GM18507 (cell line): ENCODE measurements at regions not wholly inside any gene's neighbourhood (a gene's known extent, or its start where the extent isn't known, plus 50 kb on each side); places are given as distances from the start of the nearest gene placed in this dataset.

Experiments
- DNase-seq: peaks from one replicate; pipeline ENCODE4 v3.0.0; 2011; ENCODE audit warnings: low read depth; ENCODE audit not compliant: insufficient read length; ENCODE audit errors: extremely low spot score
- FAIRE-seq: peaks from 2 replicates; lab custom pipeline; 2011; peaks lifted over from hg19 to GRCh38; lab: Jason Lieb, UNC

DNA sequence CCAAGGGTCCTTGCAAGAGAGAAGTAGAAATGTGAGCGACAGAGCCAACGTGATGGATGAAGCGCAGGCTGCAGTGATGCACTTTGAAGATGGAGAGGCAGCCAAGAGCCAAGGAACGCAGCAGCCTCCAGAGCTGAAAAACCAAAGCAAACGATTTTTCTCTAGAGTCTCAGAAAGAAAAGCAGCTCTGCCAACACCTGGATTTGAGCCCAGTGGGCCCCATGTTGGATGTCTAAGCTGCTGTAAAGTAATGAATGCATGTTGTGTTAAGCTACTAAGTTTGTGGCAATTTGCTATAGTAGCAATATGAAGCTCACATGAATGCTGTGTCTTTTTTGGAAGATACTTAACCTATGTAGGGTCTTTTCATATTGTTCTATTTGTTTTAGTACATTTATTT is 894.3 kb downstream of the EFNB2 start:
- FAIRE-seq: no peak
- DNase-seq: no peak

DNA sequence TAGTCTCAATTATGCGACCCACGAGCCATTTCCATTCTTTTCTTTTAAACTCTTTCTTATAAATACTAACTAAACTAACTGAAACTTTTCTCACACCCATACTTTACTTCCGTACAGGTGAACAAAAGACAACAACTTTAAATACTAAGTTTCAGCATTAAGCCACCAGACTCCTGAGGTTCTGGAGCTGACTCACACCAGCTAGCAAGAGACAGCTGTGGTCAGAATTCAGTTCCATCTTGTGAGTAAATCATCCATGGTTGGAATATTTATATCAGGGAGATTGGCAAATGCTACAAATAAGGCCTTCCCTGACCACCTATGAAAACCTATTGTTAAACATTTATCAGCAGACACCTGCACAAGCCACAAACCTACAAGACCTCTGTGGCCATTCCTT is 897.0 kb downstream of the EFNB2 start:
- DNase-seq (no peak), FAIRE-seq (no peak)

DNA sequence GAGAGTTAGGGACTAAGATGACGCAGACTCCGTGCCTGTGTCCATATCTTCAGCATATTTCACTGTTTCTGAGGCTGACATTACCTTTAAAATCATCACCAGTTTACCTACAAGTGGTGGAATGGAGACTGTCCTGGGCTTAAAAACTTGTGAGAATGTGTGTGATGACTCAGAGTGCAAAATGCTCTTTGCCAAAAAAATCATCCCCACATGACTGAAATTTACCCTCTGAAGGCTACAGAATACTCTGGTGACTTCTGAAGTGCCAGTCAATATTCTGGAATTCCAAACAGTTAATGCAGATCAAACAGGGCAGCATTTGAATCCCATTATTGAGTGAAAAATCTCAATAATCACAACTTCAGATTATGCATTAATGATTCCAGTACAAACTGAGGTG is 901.4 kb downstream of the EFNB2 start:
- DNase-seq (no peak), FAIRE-seq (no peak)

DNA sequence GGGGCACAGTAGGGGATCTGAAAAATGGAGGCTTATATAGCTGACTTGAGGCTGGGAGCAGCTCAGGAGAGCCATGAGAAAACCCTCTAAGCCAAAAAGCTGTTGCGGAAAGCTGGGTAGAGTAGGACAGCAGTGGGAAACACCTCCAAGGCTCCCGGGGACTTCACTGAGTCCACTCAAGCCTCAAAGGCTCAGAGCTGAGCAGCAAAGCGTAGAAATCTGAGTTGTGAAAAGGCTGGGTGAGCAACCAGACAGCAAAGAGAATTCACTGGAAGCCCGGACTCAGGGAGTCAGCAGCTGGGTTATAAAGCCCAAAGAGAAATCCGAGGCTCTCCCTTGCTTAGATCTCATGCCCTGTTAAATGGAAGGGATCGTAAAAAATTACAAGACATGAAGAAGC is 905.0 kb downstream of the EFNB2 start:
- FAIRE-seq: no peak
- no peak for DNase-seq

DNA sequence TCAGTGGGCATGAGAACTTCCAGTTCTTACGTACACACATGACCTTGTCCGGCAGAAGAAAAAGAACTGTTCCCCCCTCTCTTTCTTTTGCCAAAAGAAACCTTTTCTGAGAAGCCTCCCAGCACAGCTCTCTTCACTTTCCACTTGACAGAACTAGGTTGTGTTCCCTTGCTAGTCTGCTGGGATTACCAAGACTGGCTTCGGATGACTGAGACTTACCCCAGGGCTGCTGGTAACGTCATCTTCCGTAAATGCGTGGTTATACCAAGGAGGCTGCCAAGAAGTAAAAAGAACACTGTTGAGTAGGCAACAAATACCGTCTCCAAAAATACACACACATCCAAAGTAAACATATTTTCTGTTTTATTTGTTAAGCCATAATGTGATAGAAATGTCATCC is 908.2 kb downstream of the EFNB2 start:
- FAIRE-seq (no peak), DNase-seq (no peak)

DNA sequence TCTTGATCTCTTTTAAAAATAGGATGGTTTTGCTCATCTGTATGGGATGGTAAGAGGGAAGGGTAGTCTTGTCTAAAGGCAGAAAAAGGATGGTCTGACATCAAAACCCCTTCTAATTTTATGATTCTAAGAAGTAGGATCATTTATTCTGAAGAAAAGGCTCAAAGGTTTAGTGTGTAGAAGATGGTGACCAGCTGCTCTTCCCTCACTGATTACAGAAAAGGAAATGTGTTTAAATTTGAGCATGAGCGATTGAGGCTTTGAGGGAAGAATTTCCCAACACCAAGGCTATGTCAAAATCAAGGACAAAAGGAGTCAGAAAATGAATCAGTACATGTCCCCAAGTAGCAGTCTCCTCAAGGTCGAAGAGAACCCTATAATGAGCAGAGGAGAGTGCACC is 909.8 kb downstream of the EFNB2 start:
- FAIRE-seq: no peak

DNA sequence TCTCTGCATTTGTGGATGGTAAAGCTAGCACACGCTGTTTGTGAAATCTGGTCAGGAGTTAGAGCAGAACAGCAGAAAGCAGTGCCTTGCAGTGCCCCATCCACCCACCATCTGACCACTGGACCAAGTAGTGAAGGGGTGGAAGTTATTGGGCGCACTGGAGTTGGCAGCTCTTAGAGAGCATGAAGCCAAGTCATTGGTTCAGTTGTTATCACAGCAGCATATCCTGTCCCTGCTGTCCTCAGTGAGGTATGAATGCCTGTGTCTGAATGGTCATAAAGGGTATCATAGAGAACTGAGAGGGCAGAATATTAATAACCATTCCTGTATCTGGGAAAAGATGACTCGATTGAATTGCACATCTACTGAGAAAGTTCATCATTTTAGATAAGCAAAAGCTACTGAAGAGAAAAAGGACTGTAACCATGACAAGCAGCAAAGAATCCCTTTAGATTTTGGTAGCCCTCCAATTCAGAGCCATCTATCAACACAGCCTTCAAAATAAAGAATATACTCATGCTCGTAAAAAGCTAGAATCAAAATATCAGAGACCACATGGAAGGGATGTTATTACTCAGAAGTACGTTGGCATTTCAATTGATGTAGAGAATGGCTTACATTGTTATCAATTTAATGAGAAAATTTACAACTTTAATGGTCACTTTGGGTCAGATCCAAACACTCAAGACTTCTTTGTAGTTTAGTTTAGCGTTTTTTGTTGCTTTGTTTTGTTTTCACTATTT is 919.0 kb downstream of the EFNB2 start:
- no peak for FAIRE-seq
- no peak for DNase-seq

More for the DNA sequence above, 909.8 kb downstream of the EFNB2 start:
- no peak for DNase-seq

DNA sequence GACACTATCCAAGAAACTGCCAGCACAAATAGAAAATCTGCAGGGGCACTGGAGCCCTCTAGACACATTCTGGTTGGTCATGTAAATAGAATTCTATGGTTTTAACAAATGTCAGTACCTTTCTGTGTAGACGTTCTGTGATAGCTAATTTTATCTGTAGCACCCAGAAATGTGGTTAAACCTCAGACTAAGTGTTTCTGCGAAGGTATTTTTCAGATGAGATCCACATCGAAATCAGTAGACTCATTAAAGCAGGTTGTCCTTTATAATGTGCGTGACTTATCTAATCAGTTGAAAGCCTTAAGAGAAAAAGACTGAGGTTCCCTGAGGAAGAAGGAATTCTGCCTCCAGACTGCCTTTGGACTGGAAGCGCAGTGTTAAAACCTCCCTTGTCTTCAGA is 922.9 kb downstream of the EFNB2 start:
- DNase-seq (no peak), FAIRE-seq (no peak)

DNA sequence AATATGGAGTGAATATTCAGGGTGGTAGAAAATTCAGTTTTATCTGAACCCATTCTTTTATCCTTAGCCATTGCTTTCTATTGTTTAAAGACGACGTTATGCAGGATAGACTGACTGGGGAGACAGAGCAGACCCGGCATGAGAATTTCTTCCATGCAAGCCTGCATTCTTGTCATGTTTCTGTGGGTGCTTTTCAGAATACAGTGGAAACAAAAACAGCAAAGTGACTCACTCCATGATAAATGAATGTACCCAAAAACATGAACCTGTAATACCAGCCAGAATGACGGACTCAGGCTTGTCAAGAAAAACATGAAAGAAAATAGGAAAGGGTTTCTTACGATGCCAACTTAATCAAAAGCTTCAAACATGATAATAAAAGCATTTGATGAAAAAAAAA is 924.0 kb downstream of the EFNB2 start:
- DNase-seq (no peak), FAIRE-seq (no peak)

DNA sequence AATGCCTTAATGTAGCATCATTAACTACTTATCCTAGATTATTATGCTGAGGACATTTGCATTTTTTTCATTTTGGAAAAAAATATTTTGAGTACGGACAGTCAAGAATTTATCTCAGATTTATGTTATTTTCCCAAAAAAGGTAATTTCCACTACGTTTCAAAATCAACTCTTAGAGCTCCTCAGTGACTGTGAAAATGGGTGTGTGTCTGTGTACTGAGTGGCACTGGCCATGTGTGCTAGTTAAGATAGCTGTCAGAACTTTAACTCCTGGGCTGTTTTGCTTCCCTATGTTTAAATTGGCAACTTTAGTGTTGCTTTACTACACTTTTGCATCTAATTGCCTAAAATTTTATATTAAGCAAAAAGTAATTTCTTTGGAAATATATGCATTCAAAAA is 927.4 kb downstream of the EFNB2 start:
- FAIRE-seq: no peak
- no peak for DNase-seq

DNA sequence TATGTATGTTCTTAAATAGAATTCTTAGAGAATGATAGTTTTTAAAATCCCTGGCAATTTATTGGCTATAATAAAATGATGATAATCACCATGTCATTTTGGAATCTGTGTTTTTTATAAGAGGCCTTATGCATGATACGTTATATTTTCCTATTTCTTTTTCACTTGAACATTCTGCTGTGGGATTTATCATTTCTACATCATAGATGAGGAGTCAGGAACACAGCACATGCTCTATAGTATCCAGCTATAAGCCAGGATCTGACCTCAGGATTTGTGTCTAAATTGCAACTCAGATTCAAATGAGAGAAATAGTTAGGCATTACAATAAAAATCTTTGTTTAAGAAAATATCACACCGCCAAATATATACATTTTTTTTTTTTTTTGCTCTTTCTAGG is 928.0 kb downstream of the EFNB2 start:
- FAIRE-seq (no peak), DNase-seq (no peak)

DNA sequence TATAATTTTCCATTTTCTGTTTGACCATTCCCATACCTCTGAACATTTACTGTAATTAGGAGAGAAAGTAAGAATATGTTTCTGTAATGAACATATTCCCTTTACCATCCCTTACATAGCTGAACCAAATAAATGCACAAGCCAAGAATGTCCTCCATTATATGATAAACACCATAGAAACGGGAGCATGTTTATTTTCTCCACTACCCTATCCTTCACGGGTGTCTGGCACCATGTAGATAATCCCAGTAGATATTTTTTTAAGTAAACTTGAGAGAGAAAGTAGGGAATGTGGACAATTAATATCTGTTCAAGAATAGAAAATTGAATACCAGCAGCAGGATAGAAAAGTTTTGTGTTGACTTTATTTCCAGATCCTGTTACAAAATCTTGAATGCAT is 928.4 kb downstream of the EFNB2 start:
- DNase-seq (no peak), FAIRE-seq (no peak)

DNA sequence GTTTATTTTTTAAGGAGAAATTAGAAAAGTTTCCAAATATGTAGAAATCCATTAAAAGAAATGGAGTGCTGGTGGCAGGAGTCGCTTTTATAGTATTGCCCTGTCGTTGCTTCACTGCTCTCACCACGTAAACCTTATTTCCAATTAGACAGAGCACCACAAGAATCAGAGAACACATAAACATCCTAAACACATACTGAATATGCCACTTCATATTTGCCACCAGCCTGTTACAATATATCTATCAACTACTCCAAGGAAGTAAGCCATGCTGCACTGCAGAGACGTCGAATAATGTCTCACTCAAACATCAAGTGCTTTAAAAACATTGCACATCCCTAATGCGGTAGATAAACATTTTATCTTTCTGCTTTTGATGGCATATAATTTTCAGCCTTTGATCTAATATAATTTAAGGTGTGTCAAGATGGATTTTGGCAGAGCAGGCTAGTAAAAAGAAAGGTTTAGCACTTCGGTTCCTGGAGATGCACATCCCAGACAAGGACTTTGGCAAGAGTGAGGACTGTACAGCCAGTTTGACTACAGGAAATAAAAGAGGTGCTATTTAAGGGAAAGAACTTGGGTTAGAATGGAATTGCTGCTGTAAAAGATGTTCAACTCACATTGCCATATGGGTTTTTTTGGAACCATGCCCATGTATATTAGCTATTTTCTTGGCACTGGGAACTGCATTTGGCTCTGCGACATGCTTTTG is 932.3 kb downstream of the EFNB2 start:
- no peak for FAIRE-seq
- no peak for DNase-seq

DNA sequence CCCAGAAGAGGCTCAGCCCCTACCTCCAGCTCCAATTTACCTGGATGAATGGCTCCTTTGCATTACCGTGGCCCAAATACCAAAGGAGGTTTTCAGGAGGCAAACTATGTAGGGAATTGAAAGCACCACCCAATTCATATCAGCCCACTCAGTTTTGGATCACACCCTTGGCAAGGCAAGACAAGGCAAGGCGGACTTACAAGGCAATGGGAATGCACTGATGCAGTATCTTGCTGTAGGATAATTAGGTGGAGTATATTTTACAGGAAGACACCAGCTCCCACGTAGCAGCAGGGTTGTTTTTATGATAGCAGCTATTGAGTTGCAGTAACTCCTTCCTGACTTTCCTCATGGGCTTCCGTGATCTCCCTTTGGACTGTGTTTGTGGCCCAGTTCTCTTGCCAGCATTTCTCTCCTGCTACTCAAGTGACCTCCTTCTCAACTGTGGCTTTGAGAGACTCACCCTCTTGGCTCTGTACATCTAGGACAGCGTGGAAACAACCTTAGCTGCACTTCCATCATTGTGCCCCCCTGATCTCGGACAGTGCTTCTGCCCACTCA is 935.9 kb downstream of the EFNB2 start:
- no peak for FAIRE-seq
- no peak for DNase-seq

DNA sequence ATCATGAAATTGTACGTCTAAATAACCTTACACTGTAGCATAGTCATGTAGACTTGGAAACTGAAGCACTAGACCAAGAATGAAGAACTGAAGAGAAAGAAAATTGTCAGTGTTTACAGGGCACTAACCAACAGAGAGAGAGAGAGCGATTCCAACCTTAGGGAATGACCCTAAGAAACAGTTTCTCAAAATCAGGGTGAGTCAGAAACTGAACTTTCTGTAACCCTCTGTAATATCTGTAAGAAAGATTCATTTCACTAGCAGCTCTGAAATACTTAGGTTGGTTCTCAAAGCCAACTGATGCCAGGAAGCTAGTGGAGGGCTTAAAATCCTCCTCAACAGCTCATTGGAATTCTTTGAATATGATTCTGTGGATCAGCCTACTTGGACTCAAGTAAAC is 936.9 kb downstream of the EFNB2 start:
- no peak for DNase-seq
- no peak for FAIRE-seq

DNA sequence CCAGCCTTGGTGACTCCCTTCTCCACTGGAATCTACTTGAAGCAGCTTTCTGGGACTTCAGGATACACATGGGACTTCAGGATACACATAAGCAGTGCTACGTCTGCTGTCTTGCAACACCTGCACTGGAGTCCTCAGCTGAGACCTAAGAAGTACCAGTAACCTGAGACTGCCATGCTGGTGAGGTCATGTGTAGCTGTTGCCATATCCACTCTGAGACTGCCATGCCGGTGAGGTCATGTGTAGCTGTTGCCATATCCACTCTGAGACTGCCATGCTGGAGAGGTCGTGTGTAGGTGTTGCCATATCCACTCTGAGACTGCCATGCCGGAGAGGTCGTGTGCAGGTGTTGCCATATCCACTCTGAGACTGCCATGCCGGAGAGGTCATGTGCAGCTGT is 937.9 kb downstream of the EFNB2 start:
- no peak for DNase-seq
- FAIRE-seq: no peak

DNA sequence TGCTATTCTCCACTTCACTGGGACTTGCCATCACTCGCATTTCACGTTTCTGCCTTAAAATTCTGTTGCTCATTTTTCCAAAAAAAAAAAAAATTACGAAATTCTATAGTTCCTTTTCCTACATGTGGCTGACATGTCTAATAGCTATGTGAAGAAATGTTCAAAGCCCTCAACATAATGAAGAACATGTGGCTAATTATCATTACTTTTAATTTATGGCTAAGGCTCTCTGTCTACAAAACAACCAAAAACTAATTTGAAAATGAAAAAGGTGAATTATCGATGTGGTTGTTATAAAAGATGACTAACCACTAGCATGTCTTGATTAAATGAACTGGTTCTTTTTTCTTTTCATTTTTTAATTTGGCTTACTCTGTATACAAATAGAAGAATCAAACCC is 940.0 kb downstream of the EFNB2 start:
- no peak for FAIRE-seq
- DNase-seq: no peak

DNA sequence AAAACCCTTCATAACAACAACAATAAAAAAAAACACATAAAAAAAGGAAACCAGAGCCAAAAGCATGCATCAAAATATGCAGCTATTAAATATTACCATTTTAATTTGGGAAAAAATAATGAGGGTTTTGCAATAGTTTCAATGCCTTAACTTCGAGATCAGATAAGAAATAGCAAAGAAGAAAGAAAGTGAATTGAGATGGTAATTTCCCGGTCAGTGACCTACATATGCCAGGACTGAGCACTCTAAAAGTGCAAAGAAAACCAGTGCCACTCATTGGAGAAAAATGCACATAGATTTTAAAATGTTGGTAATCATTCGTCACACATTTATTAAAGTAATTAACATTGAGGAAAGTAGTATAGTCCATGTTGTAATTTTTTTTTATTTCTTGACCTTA is 944.2 kb downstream of the EFNB2 start:
- no peak for DNase-seq
- no peak for FAIRE-seq

DNA sequence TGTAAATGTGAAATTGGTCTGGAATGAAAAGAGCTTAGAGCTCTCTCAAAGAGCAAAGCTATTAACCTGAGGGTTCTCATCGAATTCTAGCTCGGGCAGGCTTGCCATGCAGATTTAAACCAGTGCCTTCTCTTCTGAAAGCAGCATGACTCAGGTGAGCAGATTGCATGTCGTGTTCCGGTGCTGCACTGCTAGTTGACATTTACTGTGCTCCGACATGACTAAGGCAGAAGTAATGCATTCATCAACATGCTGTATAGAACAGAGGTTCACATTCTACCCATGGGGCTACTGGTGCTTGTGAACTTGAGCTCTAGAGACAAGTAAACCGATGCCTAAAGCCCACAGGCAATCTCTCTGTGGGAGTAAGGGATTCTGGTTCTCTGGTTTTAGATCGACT is 947.7 kb downstream of the EFNB2 start:
- FAIRE-seq: no peak

DNA sequence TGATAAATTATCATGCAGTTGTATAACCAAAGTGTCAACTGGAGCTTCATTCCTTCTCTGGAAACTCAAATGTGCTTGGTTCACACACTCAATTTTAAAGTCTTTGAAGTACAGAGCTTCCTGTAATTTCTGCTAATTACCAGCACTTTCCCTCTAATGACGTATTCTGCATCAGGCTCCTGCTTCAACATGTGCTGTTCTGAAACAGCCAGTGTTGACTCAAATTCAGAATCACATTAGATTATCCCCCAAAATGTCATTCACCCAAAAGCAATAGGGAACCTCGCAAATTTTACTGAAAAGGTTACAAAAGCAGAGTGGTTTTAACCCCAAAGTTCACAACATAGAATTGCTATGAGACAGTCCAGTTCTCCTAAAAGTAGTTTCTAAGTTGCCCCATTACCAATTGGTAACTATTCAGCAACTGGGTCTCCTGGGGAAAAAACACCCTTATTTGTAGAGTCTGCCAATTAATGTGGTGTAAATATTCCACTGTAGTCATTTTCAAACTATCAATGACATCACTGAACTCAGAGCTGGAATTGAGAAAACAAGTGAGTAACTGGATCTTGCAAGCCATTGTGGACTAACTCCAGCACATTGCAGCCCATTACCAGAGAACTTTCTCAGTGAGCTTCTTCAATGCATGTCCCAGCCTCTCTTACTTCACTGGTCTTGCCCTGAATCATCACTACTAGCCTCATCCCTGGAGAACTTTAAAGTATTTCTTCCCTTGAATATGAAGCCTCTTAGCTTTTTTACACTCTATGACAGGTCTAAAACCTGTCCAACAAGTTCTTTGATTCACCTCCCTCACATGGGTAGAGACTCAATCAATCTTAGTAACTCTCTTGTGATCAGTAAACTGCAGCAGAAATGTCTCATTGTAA is 955.4 kb downstream of the EFNB2 start:
- FAIRE-seq (no peak), DNase-seq (no peak)

More for the DNA sequence above, 947.7 kb downstream of the EFNB2 start:
- DNase-seq: no peak
